Mammary epithelial cell (primary cell): ENCODE measurements at regions not wholly inside any gene's neighbourhood (a gene's known extent, or its start where the extent isn't known, plus 50 kb on each side); places are given as distances from the start of the nearest gene placed in this dataset.

ENCODE experiments used
- EZH2 ChIP-seq: IDR thresholded peaks from 2 replicates; pipeline ENCODE4 v1.6.1; 2012; ENCODE audit warnings: low read length, inconsistent platforms, borderline replicate concordance
- TF ChIP-seq, protein P1 (sequence below), 2 donors: IDR thresholded peaks in 1 of 2; conservative IDR thresholded peaks in 1 of 2; 2 replicates each; pipeline ENCODE4 v1.5.1; 2011 to 2012; ENCODE audit warnings: inconsistent platforms in 2 of 2, low read length in 2 of 2, mild to moderate bottlenecking in 2 of 2, control low read depth in 1 of 2, low read depth in 1 of 2; ENCODE audit not compliant: insufficient read depth in 1 of 2; ENCODE audit errors: extremely low read depth in 1 of 2

DNA sequence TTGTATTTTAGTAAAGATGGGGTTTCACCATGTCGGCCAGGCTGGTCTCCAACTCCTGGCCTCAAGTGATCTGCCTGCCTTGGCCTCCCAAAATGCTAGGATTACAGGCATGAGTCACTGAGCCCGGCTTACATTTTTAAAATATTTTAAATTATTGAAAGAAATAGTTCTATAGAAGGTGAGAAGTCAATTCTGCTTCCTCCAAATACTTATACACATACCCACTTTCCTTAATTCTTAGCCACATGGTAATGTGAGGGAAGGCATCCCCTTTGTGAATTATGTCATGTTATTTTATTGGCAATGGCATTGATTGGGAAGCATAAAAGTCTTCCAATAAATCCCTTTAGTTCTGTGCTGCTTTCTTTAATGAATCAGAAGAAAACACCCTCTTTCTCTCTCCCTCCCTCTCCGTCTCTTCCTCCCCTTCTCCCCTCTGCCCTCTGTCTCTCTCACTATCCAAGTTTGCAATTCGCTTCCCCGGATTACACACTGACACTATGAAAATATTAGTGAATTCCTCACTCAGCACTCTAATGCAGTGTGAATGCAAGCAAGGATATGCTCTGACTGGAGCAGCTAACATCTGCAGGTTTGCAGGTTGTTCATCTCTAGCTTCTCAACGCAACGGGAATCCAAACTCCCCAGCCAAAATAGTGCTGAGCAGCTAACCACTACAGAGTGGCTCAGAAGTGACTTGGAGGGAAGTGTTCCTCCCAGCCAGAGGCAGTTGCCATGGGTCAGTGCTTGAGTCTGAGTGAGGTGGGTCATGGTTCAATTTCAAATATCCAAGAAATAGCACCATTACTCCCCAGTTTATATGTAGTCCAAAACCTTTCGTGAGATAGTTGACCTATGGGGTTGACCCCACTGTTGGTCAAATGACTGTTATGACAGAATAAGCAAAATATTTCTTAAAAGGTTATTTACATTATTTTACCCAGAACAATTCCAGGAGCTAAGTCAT lies 77.8 kb upstream of the CD55 start:
- TF ChIP-seq, protein P1, sequence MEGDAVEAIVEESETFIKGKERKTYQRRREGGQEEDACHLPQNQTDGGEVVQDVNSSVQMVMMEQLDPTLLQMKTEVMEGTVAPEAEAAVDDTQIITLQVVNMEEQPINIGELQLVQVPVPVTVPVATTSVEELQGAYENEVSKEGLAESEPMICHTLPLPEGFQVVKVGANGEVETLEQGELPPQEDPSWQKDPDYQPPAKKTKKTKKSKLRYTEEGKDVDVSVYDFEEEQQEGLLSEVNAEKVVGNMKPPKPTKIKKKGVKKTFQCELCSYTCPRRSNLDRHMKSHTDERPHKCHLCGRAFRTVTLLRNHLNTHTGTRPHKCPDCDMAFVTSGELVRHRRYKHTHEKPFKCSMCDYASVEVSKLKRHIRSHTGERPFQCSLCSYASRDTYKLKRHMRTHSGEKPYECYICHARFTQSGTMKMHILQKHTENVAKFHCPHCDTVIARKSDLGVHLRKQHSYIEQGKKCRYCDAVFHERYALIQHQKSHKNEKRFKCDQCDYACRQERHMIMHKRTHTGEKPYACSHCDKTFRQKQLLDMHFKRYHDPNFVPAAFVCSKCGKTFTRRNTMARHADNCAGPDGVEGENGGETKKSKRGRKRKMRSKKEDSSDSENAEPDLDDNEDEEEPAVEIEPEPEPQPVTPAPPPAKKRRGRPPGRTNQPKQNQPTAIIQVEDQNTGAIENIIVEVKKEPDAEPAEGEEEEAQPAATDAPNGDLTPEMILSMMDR (conservative IDR thresholded peaks at IDR 0.05 in 1 of 2, IDR thresholded peaks at IDR 0.05 in 1 of 2; ENCODE audit: extremely low read depth in 1 of 2, insufficient read depth in 1 of 2, low read depth in 1 of 2, low read length in 2 of 2), result no peak
- no peak for TF ChIP-seq EZH2
